ENCODE measurements at regions not wholly inside any gene's neighbourhood (a gene's known extent, or its start where the extent isn't known, plus 50 kb on each side); places are given as distances from the start of the nearest gene placed in this dataset.

DNA sequence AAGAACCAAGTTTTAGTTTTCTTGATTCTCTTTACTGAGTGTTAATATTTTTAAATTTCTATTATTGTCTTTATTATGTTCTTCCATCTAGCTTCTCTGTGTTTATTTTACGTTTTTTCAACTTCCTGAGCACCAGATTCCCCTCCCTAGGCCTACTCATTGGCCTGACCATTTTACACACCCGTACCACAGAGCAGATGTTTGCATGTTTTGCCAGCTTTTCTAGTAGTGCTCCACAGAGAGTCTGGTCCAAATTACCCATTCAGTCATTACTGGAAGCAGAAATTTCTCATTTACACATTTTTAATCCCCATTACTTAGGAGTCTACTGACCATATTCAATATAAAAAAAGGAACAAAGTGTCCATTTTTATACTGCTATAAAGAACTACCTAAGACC, 66.9 kb downstream of the ING1 start:
- intact Hi-C loops (cut with DNase I), result no loop called here
- TF ChIP-seq, protein P1, sequence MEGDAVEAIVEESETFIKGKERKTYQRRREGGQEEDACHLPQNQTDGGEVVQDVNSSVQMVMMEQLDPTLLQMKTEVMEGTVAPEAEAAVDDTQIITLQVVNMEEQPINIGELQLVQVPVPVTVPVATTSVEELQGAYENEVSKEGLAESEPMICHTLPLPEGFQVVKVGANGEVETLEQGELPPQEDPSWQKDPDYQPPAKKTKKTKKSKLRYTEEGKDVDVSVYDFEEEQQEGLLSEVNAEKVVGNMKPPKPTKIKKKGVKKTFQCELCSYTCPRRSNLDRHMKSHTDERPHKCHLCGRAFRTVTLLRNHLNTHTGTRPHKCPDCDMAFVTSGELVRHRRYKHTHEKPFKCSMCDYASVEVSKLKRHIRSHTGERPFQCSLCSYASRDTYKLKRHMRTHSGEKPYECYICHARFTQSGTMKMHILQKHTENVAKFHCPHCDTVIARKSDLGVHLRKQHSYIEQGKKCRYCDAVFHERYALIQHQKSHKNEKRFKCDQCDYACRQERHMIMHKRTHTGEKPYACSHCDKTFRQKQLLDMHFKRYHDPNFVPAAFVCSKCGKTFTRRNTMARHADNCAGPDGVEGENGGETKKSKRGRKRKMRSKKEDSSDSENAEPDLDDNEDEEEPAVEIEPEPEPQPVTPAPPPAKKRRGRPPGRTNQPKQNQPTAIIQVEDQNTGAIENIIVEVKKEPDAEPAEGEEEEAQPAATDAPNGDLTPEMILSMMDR (IDR thresholded peaks at IDR 0.05), result no peak
- no peak for DNase-seq
- Histone ChIP-seq H3K36me3 (no peaks in the 10 kb centered on the region), H3K4me1 (no peaks in the 10 kb centered on the region), H3K27ac (no peak overlapping the region), H3K9me3 (no peaks in the 10 kb centered on the region), H3K4me3 (no peak overlapping the region), H3K27me3 (no peaks in the 10 kb centered on the region)
- no peak for ATAC-seq

DNA sequence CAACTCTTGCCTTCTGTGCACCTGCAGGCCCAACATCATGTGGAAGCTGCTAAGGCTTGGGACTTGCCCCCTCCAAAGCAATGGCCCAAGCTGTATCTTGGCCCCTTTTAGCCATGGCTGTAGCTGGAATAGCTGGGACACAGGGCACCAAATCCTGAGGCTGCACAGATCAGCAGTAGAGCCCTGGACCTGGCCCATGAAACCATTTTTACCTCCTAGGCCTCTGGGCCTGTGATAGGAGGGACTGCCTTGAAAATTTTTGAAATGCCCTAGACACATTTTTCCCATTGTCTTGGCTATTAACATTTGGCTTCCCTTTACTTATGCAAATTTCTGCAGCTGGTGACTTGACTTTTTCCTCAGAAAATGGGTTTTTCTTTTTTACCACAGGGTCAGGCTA, 68.7 kb downstream of the ING1 start:
- intact Hi-C loops (cut with DNase I), result no loop called here
- no peaks in the 10 kb centered on the region for H3K36me3 ChIP-seq
- H3K4me3 ChIP-seq, result no peak overlapping the region
- DNase-seq (no peak), ATAC-seq (no peak)
- H3K27ac ChIP-seq, result no peak overlapping the region
- TF ChIP-seq, protein P1 (IDR thresholded peaks at IDR 0.05), result no peak
- no peaks in the 10 kb centered on the region for H3K4me1 ChIP-seq
- H3K27me3 ChIP-seq, result no peaks in the 10 kb centered on the region
- no peaks in the 10 kb centered on the region for H3K9me3 ChIP-seq

DNA sequence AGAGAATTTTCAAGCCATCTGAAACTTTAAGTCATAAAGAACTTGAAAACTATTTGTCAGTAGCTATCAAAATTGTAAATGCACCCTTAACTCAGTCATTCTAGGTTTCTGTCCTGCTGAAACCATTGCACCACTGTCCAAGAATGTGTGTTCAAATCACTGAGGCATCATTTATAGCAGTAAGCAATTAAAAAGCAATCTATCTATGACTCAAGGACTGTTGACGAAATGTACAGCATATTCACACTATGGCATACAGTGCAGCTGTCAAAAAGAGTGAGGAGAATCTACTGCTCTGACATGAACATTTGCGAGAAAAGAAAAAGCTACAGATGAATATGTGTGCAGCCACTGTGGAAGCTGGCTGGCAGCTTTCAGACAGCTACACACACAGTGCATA, 71.2 kb downstream of the ING1 start:
- DNase-seq (no peak), ATAC-seq (no peak)
- H3K36me3 ChIP-seq, result no peaks in the 10 kb centered on the region
- no peak overlapping the region for H3K27ac ChIP-seq
- no peaks in the 10 kb centered on the region for H3K27me3 ChIP-seq
- intact Hi-C loops (cut with DNase I), result no loop called here
- TF ChIP-seq, protein P1 (IDR thresholded peaks at IDR 0.05), result no peak
- H3K4me1 ChIP-seq, result no peaks in the 10 kb centered on the region
- H3K4me3 ChIP-seq, result no peak overlapping the region
- no peaks in the 10 kb centered on the region for H3K9me3 ChIP-seq

DNA sequence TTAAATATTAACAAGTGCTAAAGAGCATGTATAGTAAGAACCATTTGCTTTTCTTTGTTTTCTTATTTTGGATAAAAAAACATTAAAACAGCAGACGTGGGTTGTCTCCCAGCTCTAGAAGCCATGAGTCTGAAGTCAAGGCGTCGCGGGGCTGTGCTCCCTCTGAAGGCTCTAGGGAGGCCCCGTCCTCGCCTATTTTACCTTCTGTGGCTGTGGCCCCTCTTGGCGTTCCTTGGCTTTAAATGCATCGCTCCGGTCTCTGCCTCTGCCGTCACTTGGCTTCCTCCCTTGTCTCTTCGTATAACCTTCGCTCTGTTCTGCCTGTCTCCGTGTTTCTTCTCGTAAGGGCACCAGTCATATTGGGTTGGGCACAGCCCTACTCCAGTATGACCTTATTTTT, 75.3 kb downstream of the ING1 start:
- no peak for ATAC-seq

DNA sequence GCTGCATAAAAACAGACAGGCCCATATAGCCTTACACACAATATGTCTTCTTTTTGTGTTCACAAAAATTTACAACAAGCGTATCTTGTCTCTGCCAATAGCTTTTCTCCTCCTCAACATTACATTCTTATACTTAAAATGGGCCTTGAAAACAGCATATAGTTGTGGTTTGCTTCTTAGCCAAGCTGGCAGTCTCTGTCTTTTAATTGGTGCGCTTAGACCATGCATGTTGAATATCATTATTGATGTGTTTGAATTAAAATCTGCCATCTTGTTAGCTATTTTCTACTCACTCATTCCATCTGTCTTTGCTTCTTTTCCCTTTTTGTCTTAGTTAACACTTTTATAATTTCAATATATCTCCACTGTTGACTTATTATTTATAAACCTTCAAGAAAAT, 76.4 kb downstream of the ING1 start:
- ATAC-seq, result no peak
- TF ChIP-seq, protein P1 (IDR thresholded peaks at IDR 0.05), result no peak
- Histone ChIP-seq H3K36me3 (no peaks in the 10 kb centered on the region), H3K27ac (no peak overlapping the region), H3K4me3 (no peak overlapping the region), H3K4me1 (no peaks in the 10 kb centered on the region), H3K27me3 (no peaks in the 10 kb centered on the region), H3K9me3 (no peaks in the 10 kb centered on the region)
- DNase-seq, result no peak
- intact Hi-C loops (cut with DNase I), result no loop called here

More for the DNA sequence above, 75.3 kb downstream of the ING1 start:
- H3K4me3 ChIP-seq, result no peak overlapping the region
- DNase-seq, result no peak
- H3K4me1 ChIP-seq, result no peaks in the 10 kb centered on the region
- H3K27me3 ChIP-seq, result no peaks in the 10 kb centered on the region
- no peak overlapping the region for H3K27ac ChIP-seq
- intact Hi-C loops (cut with DNase I), result no loop called here
- no peaks in the 10 kb centered on the region for H3K36me3 ChIP-seq
- TF ChIP-seq, protein P1 (IDR thresholded peaks at IDR 0.05), result no peak
- no peaks in the 10 kb centered on the region for H3K9me3 ChIP-seq

DNA sequence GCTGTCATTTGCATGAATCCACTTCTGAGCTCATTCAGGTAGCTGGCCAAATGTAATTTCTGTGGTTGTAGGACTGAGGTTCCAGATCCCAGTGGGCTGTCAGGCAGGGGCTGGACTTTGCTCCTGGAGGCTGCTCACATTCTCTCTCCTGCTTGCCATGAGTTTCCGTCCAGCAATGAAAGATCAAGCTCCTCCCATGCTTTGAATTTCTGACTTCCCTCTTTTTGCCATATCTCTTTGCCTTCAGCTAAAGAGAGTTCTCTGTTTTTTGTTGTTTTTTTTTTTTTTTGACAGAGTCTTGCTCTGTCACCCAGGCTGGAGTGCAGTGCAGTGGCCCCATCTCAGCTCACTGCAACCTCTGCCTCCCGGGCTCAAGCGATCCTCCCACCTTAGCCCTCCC, 76.9 kb downstream of the ING1 start:
- intact Hi-C loops (cut with DNase I), result no loop called here

More for the DNA sequence above, 76.9 kb downstream of the ING1 start:
- no peaks in the 10 kb centered on the region for H3K4me1 ChIP-seq
- no peak for ATAC-seq
- no peak for DNase-seq
- no peak overlapping the region for H3K27ac ChIP-seq
- no peaks in the 10 kb centered on the region for H3K9me3 ChIP-seq
- H3K4me3 ChIP-seq, result no peak overlapping the region
- TF ChIP-seq, protein P1 (IDR thresholded peaks at IDR 0.05), result no peak
- no peaks in the 10 kb centered on the region for H3K27me3 ChIP-seq
- H3K36me3 ChIP-seq, result no peaks in the 10 kb centered on the region

Measured in upper lobe of right lung (tissue), 1 donor.